ENCODE measurements at regions not wholly inside any gene's neighbourhood (a gene's known extent, or its start where the extent isn't known, plus 50 kb on each side); places are given as distances from the start of the nearest gene placed in this dataset.

DNA sequence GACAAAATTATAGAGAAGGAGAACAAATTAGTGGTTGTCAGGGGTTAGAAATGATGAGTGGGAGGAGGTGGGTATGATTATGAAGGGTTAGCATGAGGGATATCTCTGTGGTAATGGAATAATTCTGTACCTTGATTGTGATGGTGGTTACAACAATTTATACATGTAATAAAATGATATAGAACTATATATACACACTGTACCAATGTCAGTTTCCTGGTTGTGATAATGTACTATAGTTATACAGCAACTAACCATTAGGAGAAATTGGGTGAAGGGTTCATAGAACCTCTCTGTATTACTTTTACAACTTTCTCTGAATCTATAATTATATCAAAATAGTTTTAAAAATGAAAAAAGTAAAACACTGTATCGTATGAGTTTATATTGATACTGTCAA lies 148.1 kb downstream of the ZNF621 start:
- H3K9me3 ChIP-seq (replicated peaks in 1 of 2; ENCODE audit: control insufficient read depth in 1 of 2, insufficient read depth in 1 of 2, low read length in 2 of 2), result no peaks in the 10 kb centered on the region
- no peaks in the 10 kb centered on the region for H3K79me2 ChIP-seq (ENCODE audit: insufficient read depth, low read length)
- H3K9me3 Mint-ChIP-seq, result peaks cover 0 to 14% (median 6%) of the 10 kb centered on the region in 7 donors
- no CpG with 5 or more reads among the region's 1 CpG for WGBS (ENCODE audit: insufficient coverage)
- H3K9ac ChIP-seq (ENCODE audit: insufficient read depth, low read length, poor library complexity, severe bottlenecking), result no peak overlapping the region
- intact Hi-C loops (cut with micrococcal nuclease), result no loop called here
- no peaks in the 10 kb centered on the region for H3K36me3 Mint-ChIP-seq
- no peaks in the 10 kb centered on the region for H3K4me1 Mint-ChIP-seq
- no peak overlapping the region for H3K4me2 ChIP-seq (replicated peaks; ENCODE audit: extremely low read depth, low read length, poor library complexity, severe bottlenecking)
- no peak overlapping the region for H3K27ac Mint-ChIP-seq
- no peak overlapping the region for H3K4me3 ChIP-seq (replicated peaks in 1 of 3; ENCODE audit: low read depth in 2 of 3, low read length in 3 of 3)
- H3K27ac ChIP-seq (ENCODE audit: low read depth in 1 of 2, low read length in 2 of 2), result no peak overlapping the region
- H4K20me1 ChIP-seq (ENCODE audit: insufficient read depth, low read length), result no peaks in the 10 kb centered on the region
- no peak overlapping the region for H2AFZ ChIP-seq (ENCODE audit: insufficient read depth, low read depth, low read length, poor library complexity, severe bottlenecking)
- no peaks in the 10 kb centered on the region for H3K27me3 ChIP-seq (ENCODE audit: control insufficient read depth in 2 of 2, insufficient read depth in 2 of 2, low read length in 2 of 2)
- TF ChIP-seq, protein P1, sequence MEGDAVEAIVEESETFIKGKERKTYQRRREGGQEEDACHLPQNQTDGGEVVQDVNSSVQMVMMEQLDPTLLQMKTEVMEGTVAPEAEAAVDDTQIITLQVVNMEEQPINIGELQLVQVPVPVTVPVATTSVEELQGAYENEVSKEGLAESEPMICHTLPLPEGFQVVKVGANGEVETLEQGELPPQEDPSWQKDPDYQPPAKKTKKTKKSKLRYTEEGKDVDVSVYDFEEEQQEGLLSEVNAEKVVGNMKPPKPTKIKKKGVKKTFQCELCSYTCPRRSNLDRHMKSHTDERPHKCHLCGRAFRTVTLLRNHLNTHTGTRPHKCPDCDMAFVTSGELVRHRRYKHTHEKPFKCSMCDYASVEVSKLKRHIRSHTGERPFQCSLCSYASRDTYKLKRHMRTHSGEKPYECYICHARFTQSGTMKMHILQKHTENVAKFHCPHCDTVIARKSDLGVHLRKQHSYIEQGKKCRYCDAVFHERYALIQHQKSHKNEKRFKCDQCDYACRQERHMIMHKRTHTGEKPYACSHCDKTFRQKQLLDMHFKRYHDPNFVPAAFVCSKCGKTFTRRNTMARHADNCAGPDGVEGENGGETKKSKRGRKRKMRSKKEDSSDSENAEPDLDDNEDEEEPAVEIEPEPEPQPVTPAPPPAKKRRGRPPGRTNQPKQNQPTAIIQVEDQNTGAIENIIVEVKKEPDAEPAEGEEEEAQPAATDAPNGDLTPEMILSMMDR (IDR thresholded peaks at IDR 0.05), result no peak
- no peaks in the 10 kb centered on the region for H3K4me1 ChIP-seq (ENCODE audit: control insufficient read depth in 1 of 2, insufficient read depth in 2 of 2, low read length in 2 of 2)
- H3K4me3 Mint-ChIP-seq, result no peak overlapping the region
- peaks cover 0 to 5% (median 1%) of the 10 kb centered on the region in 3 donors for H3K27me3 Mint-ChIP-seq (ENCODE audit: low read depth in 3 of 3)
- H3K36me3 ChIP-seq (replicated peaks in 1 of 2; ENCODE audit: control insufficient read depth in 1 of 2, insufficient read depth in 2 of 2, low read length in 2 of 2), result no peaks in the 10 kb centered on the region
- no peak for DNase-seq

DNA sequence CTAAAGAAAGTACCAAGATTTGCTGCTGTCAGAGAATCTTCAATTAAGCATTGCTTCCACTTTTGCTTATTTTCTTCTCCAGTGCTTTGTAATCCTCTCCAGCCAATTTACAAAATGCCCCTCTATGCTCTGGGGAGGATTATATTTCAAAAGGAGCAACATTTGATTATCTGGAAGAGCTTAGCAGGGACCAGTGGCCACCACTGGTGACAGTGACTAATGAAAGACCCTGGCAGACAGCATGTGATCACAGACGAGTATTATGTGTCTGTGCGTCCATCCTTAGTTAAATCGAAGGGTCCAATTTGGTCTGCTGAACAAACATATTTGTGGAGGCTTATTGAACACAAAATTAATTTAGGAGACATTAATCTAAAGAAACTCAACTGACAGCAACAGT lies 152.6 kb downstream of the ZNF621 start:
- H3K4me2 ChIP-seq (replicated peaks; ENCODE audit: extremely low read depth, low read length, poor library complexity, severe bottlenecking), result no peak overlapping the region
- Mint-ChIP-seq H3K27me3 (ENCODE audit: low read depth in 3 of 3) (peaks cover 0 to 2% (median 0%) of the 10 kb centered on the region in 3 donors), H3K4me3 (no peak overlapping the region), H3K9me3 (peaks cover 0 to 14% (median 6%) of the 10 kb centered on the region in 7 donors), H3K4me1 (no peaks in the 10 kb centered on the region), H3K36me3 (no peaks in the 10 kb centered on the region), H3K27ac (no peak overlapping the region)
- no peaks in the 10 kb centered on the region for H4K20me1 ChIP-seq (ENCODE audit: insufficient read depth, low read length)
- TF ChIP-seq, protein P1 (IDR thresholded peaks at IDR 0.05), result no peak
- WGBS (ENCODE audit: insufficient coverage), result 100% methylated on average over 2 of the region's 3 CpGs
- intact Hi-C loops (cut with micrococcal nuclease), result no loop called here
- no peaks in the 10 kb centered on the region for H3K9me3 ChIP-seq (replicated peaks in 1 of 2; ENCODE audit: control insufficient read depth in 1 of 2, insufficient read depth in 1 of 2, low read length in 2 of 2)
- H3K4me3 ChIP-seq (replicated peaks in 1 of 3; ENCODE audit: low read depth in 2 of 3, low read length in 3 of 3), result no peak overlapping the region
- no peak overlapping the region for H2AFZ ChIP-seq (ENCODE audit: insufficient read depth, low read depth, low read length, poor library complexity, severe bottlenecking)
- H3K27ac ChIP-seq (ENCODE audit: low read depth in 1 of 2, low read length in 2 of 2), result no peak overlapping the region
- H3K36me3 ChIP-seq (replicated peaks in 1 of 2; ENCODE audit: control insufficient read depth in 1 of 2, insufficient read depth in 2 of 2, low read length in 2 of 2), result no peaks in the 10 kb centered on the region
- no peak for DNase-seq
- no peak overlapping the region for H3K9ac ChIP-seq (ENCODE audit: insufficient read depth, low read length, poor library complexity, severe bottlenecking)
- no peaks in the 10 kb centered on the region for H3K27me3 ChIP-seq (ENCODE audit: control insufficient read depth in 2 of 2, insufficient read depth in 2 of 2, low read length in 2 of 2)
- H3K79me2 ChIP-seq (ENCODE audit: insufficient read depth, low read length), result no peaks in the 10 kb centered on the region
- no peaks in the 10 kb centered on the region for H3K4me1 ChIP-seq (ENCODE audit: control insufficient read depth in 1 of 2, insufficient read depth in 2 of 2, low read length in 2 of 2)

Measured in CD14-positive monocyte (primary cell).